ENCODE measurements at regions not wholly inside any gene's neighbourhood (a gene's known extent, or its start where the extent isn't known, plus 50 kb on each side); places are given as distances from the start of the nearest gene placed in this dataset.

DNA sequence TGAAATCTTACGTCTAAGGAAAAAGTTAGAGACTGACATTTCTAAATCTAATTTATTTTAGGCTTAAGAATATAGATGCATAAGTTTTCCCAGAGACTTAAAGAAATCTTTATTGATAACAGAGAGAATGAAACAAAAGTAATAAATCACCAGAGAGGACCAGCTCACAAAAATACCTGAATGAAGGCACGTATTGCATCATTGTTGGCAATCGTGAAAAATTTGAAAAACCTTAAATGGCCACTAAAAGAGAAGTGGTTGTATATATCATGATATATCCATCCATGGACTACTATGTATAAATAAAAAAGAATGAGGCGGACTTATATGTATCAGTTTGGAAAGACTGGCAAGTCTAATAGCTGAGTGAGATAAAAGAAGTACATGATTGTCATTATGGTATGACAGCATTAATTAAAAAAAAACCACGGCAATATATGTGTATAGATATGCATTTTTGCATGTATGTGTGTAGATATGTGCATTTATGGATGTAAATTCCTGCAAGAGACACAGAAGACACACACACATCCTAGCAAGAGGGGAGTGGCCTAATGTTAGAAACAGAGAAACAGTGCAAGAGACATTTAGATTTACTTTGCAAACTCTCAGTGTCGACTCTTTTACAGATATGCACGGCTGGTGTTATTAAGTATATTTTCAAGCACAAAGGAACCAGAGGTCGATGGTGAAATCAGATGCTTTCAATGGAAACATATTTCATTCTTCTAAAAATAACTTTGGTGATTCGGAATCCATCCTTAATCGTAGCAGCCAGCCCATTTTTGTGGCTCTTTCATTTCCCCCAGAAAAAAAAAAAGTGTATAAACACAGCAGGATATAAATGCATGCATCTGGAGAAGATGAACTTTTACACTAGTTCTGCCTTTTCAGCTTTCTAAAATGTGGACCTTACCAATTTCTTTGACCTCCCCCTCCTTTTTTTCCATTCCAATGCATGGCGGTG is 156.1 kb upstream of the SALL4 start:
- TF ChIP-seq, protein P1, sequence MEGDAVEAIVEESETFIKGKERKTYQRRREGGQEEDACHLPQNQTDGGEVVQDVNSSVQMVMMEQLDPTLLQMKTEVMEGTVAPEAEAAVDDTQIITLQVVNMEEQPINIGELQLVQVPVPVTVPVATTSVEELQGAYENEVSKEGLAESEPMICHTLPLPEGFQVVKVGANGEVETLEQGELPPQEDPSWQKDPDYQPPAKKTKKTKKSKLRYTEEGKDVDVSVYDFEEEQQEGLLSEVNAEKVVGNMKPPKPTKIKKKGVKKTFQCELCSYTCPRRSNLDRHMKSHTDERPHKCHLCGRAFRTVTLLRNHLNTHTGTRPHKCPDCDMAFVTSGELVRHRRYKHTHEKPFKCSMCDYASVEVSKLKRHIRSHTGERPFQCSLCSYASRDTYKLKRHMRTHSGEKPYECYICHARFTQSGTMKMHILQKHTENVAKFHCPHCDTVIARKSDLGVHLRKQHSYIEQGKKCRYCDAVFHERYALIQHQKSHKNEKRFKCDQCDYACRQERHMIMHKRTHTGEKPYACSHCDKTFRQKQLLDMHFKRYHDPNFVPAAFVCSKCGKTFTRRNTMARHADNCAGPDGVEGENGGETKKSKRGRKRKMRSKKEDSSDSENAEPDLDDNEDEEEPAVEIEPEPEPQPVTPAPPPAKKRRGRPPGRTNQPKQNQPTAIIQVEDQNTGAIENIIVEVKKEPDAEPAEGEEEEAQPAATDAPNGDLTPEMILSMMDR (IDR thresholded peaks at IDR 0.05) = no peak
- TF ChIP-seq POLR2AphosphoS5 (IDR thresholded peaks at IDR 0.05) = no peak
